Fibroblast of the aortic adventitia (primary cell): ENCODE measurements at regions not wholly inside any gene's neighbourhood (a gene's known extent, or its start where the extent isn't known, plus 50 kb on each side); places are given as distances from the start of the nearest gene placed in this dataset. TPM values are rescaled to one million over a fixed set of nuclear protein-coding genes. Genes with fewer than 3 reads are reported as not detected.

Experiments
- DNase-seq: peaks from one replicate; pipeline ENCODE4 v3.0.0-alpha.2; 2010; ENCODE audit warnings: low read depth
- H3K4me3 ChIP-seq: 2 replicates; pipeline ENCODE4 v1.5.1; 2011; ENCODE audit warnings: low read depth, mild to moderate bottlenecking, control low read depth, low read length, moderate library complexity
- small RNA-seq: library from RNA; depleted of rRNA; stranded (forward); fragments of <200 nt; gene quantifications from one replicate; pipeline ENCODE3, GENCODE V24; 2012
- TF ChIP-seq, protein P1 (sequence below): IDR thresholded peaks from 2 replicates; pipeline ENCODE4 v1.5.1; 2011; ENCODE audit warnings: mild to moderate bottlenecking, low read length, control low read depth, inconsistent platforms; ENCODE audit not compliant: insufficient read depth

DNA sequence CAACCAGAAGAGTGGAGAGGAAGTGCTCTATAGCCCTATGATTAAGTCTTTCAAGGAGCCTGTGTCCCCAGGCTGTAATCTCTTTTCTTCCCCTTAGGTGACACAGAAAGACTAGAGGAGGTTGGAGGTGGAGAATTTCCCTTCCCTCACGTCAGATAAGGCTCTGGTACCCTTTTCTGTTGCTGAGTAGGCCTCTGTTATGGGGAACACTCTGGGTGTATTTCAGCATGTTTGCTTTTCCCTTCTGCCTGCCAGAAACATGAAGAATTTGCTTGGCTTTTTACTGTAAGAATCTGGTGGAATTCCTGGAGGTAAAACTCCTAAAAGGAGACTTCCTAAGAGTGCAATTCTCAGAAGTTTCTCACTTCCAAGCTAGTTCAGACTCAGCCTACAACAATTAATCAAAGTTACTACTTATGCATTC, 58.3 kb downstream of the SIX1 start:
- TF ChIP-seq, protein P1, sequence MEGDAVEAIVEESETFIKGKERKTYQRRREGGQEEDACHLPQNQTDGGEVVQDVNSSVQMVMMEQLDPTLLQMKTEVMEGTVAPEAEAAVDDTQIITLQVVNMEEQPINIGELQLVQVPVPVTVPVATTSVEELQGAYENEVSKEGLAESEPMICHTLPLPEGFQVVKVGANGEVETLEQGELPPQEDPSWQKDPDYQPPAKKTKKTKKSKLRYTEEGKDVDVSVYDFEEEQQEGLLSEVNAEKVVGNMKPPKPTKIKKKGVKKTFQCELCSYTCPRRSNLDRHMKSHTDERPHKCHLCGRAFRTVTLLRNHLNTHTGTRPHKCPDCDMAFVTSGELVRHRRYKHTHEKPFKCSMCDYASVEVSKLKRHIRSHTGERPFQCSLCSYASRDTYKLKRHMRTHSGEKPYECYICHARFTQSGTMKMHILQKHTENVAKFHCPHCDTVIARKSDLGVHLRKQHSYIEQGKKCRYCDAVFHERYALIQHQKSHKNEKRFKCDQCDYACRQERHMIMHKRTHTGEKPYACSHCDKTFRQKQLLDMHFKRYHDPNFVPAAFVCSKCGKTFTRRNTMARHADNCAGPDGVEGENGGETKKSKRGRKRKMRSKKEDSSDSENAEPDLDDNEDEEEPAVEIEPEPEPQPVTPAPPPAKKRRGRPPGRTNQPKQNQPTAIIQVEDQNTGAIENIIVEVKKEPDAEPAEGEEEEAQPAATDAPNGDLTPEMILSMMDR, result no peak
- no peak overlapping the region for H3K4me3 ChIP-seq
- DNase-seq, result peak; percentile 77

Small RNA genes in the stretch of these regions (small RNA-seq; reads per million reads assigned to genes)
- not detected for gene AL049874.2
